ENCODE measurements at regions not wholly inside any gene's neighbourhood (a gene's known extent, or its start where the extent isn't known, plus 50 kb on each side); places are given as distances from the start of the nearest gene placed in this dataset.

GRCh38 chr1:90122654-90123340 lies 127.9 kb downstream of the ZNF326 start:
- H3K9me3 ChIP-seq (ENCODE audit: control insufficient read depth, low read depth, low read length), result no peaks in the 10 kb centered on the region
- Mint-ChIP-seq H3K27me3 (ENCODE audit: low read depth) (peaks cover 2% of the 10 kb centered on the region), H3K27ac (no peak overlapping the region), H3K4me3 (no peak overlapping the region), H3K9me3 (peaks cover 7 to 9% of the 10 kb centered on the region in 2 experiments; a peak in 4 of 5 replicates), H3K36me3 (ENCODE audit: insufficient read depth in 1 of 3, low read depth in 3 of 3) (peaks cover 0 to 6% (median 5%) of the 10 kb centered on the region in 3 experiments; a peak in 3 of 7 replicates), H3K4me1 (peaks cover 3 to 4% of the 10 kb centered on the region in 2 experiments; a peak in 2 of 4 replicates)
- no peak overlapping the region for H3K23ac ChIP-seq (ENCODE audit: insufficient read length, low read depth, low read length)
- no peak overlapping the region for H4K5ac ChIP-seq (ENCODE audit: insufficient read length, low read depth, low read length)
- no peak overlapping the region for H2BK20ac ChIP-seq (ENCODE audit: low read depth, low read length, poor library complexity, severe bottlenecking)
- H3K56ac ChIP-seq (ENCODE audit: insufficient read length, low read depth, low read length), result no peak overlapping the region
- no peak overlapping the region for H3T11ph ChIP-seq (ENCODE audit: low read length)
- H3K4me2 ChIP-seq (ENCODE audit: insufficient read depth, insufficient read length, low read length), result no peak overlapping the region
- no peaks in the 10 kb centered on the region for H3K79me2 ChIP-seq (ENCODE audit: insufficient read depth, low read length)
- no peak overlapping the region for H2BK12ac ChIP-seq (ENCODE audit: insufficient read length, low read depth, low read length)
- H2AFZ ChIP-seq (ENCODE audit: low read length), result no peak overlapping the region
- H3K4ac ChIP-seq (ENCODE audit: low read depth, low read length), result no peak overlapping the region
- no peak overlapping the region for H2AK5ac ChIP-seq (ENCODE audit: insufficient read length, low read length)
- no peaks in the 10 kb centered on the region for H3K79me1 ChIP-seq (ENCODE audit: insufficient read depth, low read depth, low read length, poor library complexity, severe bottlenecking)
- H3K23me2 ChIP-seq (ENCODE audit: insufficient read length, low read depth, low read length, poor library complexity, severe bottlenecking), result no peaks in the 10 kb centered on the region
- no peak overlapping the region for H2BK5ac ChIP-seq (ENCODE audit: insufficient read length, low read length)
- H3K18ac ChIP-seq (ENCODE audit: insufficient read length, low read depth, low read length), result no peak overlapping the region
- no peak overlapping the region for H2BK120ac ChIP-seq (ENCODE audit: low read depth, low read length, poor library complexity, severe bottlenecking)
- no peak overlapping the region for H3K14ac ChIP-seq (ENCODE audit: insufficient read depth, low read length)
- H3K9ac ChIP-seq (ENCODE audit: extremely low read depth, insufficient read length, low read length), result no peak overlapping the region
- no peak overlapping the region for H3K27ac ChIP-seq (ENCODE audit: insufficient read length, low read depth, low read length)
- H2BK15ac ChIP-seq (ENCODE audit: low read depth, low read length), result no peak overlapping the region
- H4K91ac ChIP-seq (ENCODE audit: insufficient read length, low read depth, low read length), result no peak overlapping the region
- no peaks in the 10 kb centered on the region for H3K27me3 ChIP-seq (ENCODE audit: insufficient read depth, low read length)
- WGBS (ENCODE audit: extremely low coverage, insufficient read length, low lambda C conversion rate), result no CpG with 5 or more reads among the region's 4 CpGs
- H4K20me1 ChIP-seq (ENCODE audit: control insufficient read depth, insufficient read depth, insufficient read length), result no peaks in the 10 kb centered on the region
- no peaks in the 10 kb centered on the region for H3K4me1 ChIP-seq (ENCODE audit: insufficient read depth, low read length)
- DNase-seq, result no peak
- TF ChIP-seq CTCF (conservative IDR thresholded peaks at IDR 0.05), result no peak
- no peak overlapping the region for H4K8ac ChIP-seq (replicated peaks; ENCODE audit: insufficient read length, low read depth, low read length)
